ENCODE measurements at regions not wholly inside any gene's neighbourhood (a gene's known extent, or its start where the extent isn't known, plus 50 kb on each side); places are given as distances from the start of the nearest gene placed in this dataset.

GRCh38 chr11:109604481-109605400, 182.8 kb downstream of the C11orf87 start:
- TF ChIP-seq EP300 (IDR thresholded peaks at IDR 0.05) (no peak), POLR2A (IDR thresholded peaks at IDR 0.05; ENCODE audit: low read depth) (no peak), POLR2AphosphoS5 (IDR thresholded peaks at IDR 0.05) (no peak)
- TF ChIP-seq, protein P1, sequence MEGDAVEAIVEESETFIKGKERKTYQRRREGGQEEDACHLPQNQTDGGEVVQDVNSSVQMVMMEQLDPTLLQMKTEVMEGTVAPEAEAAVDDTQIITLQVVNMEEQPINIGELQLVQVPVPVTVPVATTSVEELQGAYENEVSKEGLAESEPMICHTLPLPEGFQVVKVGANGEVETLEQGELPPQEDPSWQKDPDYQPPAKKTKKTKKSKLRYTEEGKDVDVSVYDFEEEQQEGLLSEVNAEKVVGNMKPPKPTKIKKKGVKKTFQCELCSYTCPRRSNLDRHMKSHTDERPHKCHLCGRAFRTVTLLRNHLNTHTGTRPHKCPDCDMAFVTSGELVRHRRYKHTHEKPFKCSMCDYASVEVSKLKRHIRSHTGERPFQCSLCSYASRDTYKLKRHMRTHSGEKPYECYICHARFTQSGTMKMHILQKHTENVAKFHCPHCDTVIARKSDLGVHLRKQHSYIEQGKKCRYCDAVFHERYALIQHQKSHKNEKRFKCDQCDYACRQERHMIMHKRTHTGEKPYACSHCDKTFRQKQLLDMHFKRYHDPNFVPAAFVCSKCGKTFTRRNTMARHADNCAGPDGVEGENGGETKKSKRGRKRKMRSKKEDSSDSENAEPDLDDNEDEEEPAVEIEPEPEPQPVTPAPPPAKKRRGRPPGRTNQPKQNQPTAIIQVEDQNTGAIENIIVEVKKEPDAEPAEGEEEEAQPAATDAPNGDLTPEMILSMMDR (IDR thresholded peaks at IDR 0.05): no peak
- intact Hi-C loops (cut with DNase I): no loop called here
- H3K27ac ChIP-seq (replicated peaks in 1 of 4): no peak overlapping the region
- H3K4me3 ChIP-seq: no peak overlapping the region
- DNase-seq (ENCODE audit: extremely low spot score): no peak
- no peaks in the 10 kb centered on the region for H3K4me1 ChIP-seq
- 66% methylated on average over 3 of the region's 3 CpGs for WGBS
- H3K9me3 ChIP-seq: no peaks in the 10 kb centered on the region
- no peaks in the 10 kb centered on the region for H3K36me3 ChIP-seq
- H3K27me3 ChIP-seq: no peaks in the 10 kb centered on the region

GRCh38 chr11:109606256-109606655, 184.3 kb downstream of the C11orf87 start:
- WGBS: 42% methylated on average over 1 of the region's 1 CpG

GRCh38 chr11:109609454-109610185, 187.6 kb downstream of the C11orf87 start:
- Histone ChIP-seq H3K9me3 (no peaks in the 10 kb centered on the region), H3K36me3 (no peaks in the 10 kb centered on the region), H3K4me1 (no peaks in the 10 kb centered on the region), H3K27ac (replicated peaks in 1 of 4) (no peak overlapping the region), H3K27me3 (no peaks in the 10 kb centered on the region), H3K4me3 (no peak overlapping the region)
- TF ChIP-seq EP300 (IDR thresholded peaks at IDR 0.05) (no peak), POLR2A (IDR thresholded peaks at IDR 0.05; ENCODE audit: low read depth) (no peak), POLR2AphosphoS5 (IDR thresholded peaks at IDR 0.05) (no peak)
- TF ChIP-seq, protein P1 (IDR thresholded peaks at IDR 0.05): no peak
- DNase-seq (ENCODE audit: extremely low spot score): no peak
- intact Hi-C loops (cut with DNase I): no loop called here
- WGBS: 100% methylated on average over 1 of the region's 1 CpG

More at GRCh38 chr11:109606256-109606655, 184.3 kb downstream of the C11orf87 start:
- intact Hi-C loops (cut with DNase I): no loop called here
- no peak for DNase-seq (ENCODE audit: extremely low spot score)
- no peak overlapping the region for H3K27ac ChIP-seq (replicated peaks in 1 of 4)
- H3K27me3 ChIP-seq: no peaks in the 10 kb centered on the region
- TF ChIP-seq POLR2A (IDR thresholded peaks at IDR 0.05; ENCODE audit: low read depth) (no peak), EP300 (IDR thresholded peaks at IDR 0.05) (no peak), POLR2AphosphoS5 (IDR thresholded peaks at IDR 0.05) (no peak)
- TF ChIP-seq, protein P1 (IDR thresholded peaks at IDR 0.05): no peak
- H3K4me1 ChIP-seq: no peaks in the 10 kb centered on the region
- H3K9me3 ChIP-seq: no peaks in the 10 kb centered on the region
- no peaks in the 10 kb centered on the region for H3K36me3 ChIP-seq
- no peak overlapping the region for H3K4me3 ChIP-seq

- H3K27ac ChIP-seq (replicated peaks in 1 of 4): no peak overlapping the region
- intact Hi-C loops (cut with DNase I): no loop called here
- no peaks in the 10 kb centered on the region for H3K27me3 ChIP-seq
- WGBS: 77% methylated on average over 3 of the region's 3 CpGs
- no peaks in the 10 kb centered on the region for H3K9me3 ChIP-seq
- TF ChIP-seq POLR2AphosphoS5 (IDR thresholded peaks at IDR 0.05) (no peak), EP300 (IDR thresholded peaks at IDR 0.05) (no peak), POLR2A (IDR thresholded peaks at IDR 0.05; ENCODE audit: low read depth) (no peak)
- TF ChIP-seq, protein P1 (IDR thresholded peaks at IDR 0.05): no peak
- no peak for DNase-seq (ENCODE audit: extremely low spot score)
- H3K36me3 ChIP-seq: no peaks in the 10 kb centered on the region
- H3K4me1 ChIP-seq: no peaks in the 10 kb centered on the region
- H3K4me3 ChIP-seq: no peak overlapping the region
Observed at GRCh38 chr11:109612496-109612895, 190.5 kb downstream of the C11orf87 start.

Data from esophagus muscularis mucosa (tissue), 4 donors.